HepG2 (cell line): ENCODE measurements at regions not wholly inside any gene's neighbourhood (a gene's known extent, or its start where the extent isn't known, plus 50 kb on each side); places are given as distances from the start of the nearest gene placed in this dataset.

ENCODE experiments used
- ATAC-seq: fragments of 200-7000 bp; cut with Tn5 transposase; 3 replicates; pipeline ENCODE4 v1.9.1; 2020; ENCODE audit warnings: mild to moderate bottlenecking, moderate library complexity
- BruUV-seq: library from RNA; stranded (reverse); fragments of 400-500 nt; replicated peaks from 2 replicates; lab custom pipeline; 2021; lab: Mats Ljungman, UMichigan
- CTCF ChIA-PET: fragments of 300-600 bp; formaldehyde crosslinking; extraction: SDS; loops from one replicate; lab custom pipeline; 2021; ENCODE audit warnings: low total read pairs, inconsistent platforms, low intra/inter-chr PET ratio; lab: Yijun Ruan, JAX
- POLR2A ChIA-PET: fragments of 350-600 bp; sonication (Branson Sonifier 250); formaldehyde crosslinking; loops from one replicate; lab custom pipeline; 2020; ENCODE audit warnings: antibody characterized with exemption, inconsistent platforms; lab: Yijun Ruan, JAX
- DNase-seq: peaks from one replicate; pipeline ENCODE4 v3.0.0-alpha.2; 2015; ENCODE audit warnings: low spot score
- FAIRE-seq: peaks from 3 replicates; lab custom pipeline; 2011; peaks lifted over from hg19 to GRCh38; lab: Jason Lieb, UNC
- H2AFZ ChIP-seq: one replicate; pipeline ENCODE4 v1.6.1; 2011; ENCODE audit warnings: low read length, inconsistent platforms
- H3K27ac ChIP-seq: fragments of 300-600 bp; 3 replicates; pipeline ENCODE4 v1.8.0; 2011; ENCODE audit warnings: mixed run types, mild to moderate bottlenecking, mixed read lengths, low read length, inconsistent platforms; ENCODE audit not compliant: insufficient read depth; ENCODE audit errors: extremely low read length
- H3K27me3 ChIP-seq, 2 experiments: fragments of 200-600 bp in 1 of 2; 2 replicates in 1 of 2; 3 replicates in 1 of 2; pipeline versions ENCODE4 v1.6.0 to v1.8.0; 2011; ENCODE audit warnings: low read length in 2 of 2, mild to moderate bottlenecking in 2 of 2, moderate library complexity in 2 of 2, inconsistent platforms in 1 of 2; ENCODE audit not compliant: insufficient read depth in 2 of 2, control insufficient read depth in 1 of 2
- H3K36me3 ChIP-seq, 2 experiments: fragments of 200-600 bp in 1 of 2; replicated peaks in 1 of 2; 2 replicates in 1 of 2; 3 replicates in 1 of 2; pipeline versions ENCODE4 v1.5.1 to v1.8.0; 2011; ENCODE audit warnings: low read length in 2 of 2, inconsistent platforms in 1 of 2; ENCODE audit not compliant: insufficient read depth in 2 of 2, control insufficient read depth in 1 of 2
- H3K4me1 ChIP-seq: 2 replicates; pipeline ENCODE4 v1.5.1; 2012; ENCODE audit warnings: low read length, inconsistent platforms; ENCODE audit not compliant: insufficient read depth
- H3K4me2 ChIP-seq: 2 replicates; pipeline ENCODE4 v1.6.0; 2011; ENCODE audit warnings: low read depth, low read length, inconsistent platforms
- H3K4me3 ChIP-seq, 3 experiments: fragments of 200-600 bp in 1 of 3; sonication (generic), shearing (Covaris generic) in 1 of 3; replicated peaks in 1 of 3; 2 replicates each; pipeline ENCODE4 v1.5.1; 2011 to 2016; ENCODE audit warnings: low read length in 3 of 3, inconsistent platforms in 2 of 3, low read depth in 2 of 3, mild to moderate bottlenecking in 2 of 3, control low read depth in 1 of 3, mixed read lengths in 1 of 3; ENCODE audit not compliant: insufficient read depth in 1 of 3
- H3K79me2 ChIP-seq: one replicate; pipeline ENCODE4 v1.6.1; 2011; ENCODE audit warnings: low read length, inconsistent platforms; ENCODE audit not compliant: insufficient read depth
- H3K9ac ChIP-seq: 2 replicates; pipeline ENCODE4 v1.6.0; 2011; ENCODE audit warnings: mild to moderate bottlenecking, low read depth, low read length, inconsistent platforms; ENCODE audit not compliant: insufficient read depth
- H3K9me3 ChIP-seq: 2 replicates; pipeline ENCODE4 v1.5.1; 2012; ENCODE audit warnings: mild to moderate bottlenecking, low read length
- H4K20me1 ChIP-seq: 2 replicates; pipeline ENCODE4 v1.6.0; 2011; ENCODE audit warnings: inconsistent platforms, mild to moderate bottlenecking, low read length, moderate library complexity; ENCODE audit not compliant: insufficient read depth
- AHDC1 ChIP-seq: sonication (generic); formaldehyde crosslinking; IDR thresholded peaks from 2 replicates; pipeline ENCODE4 v1.5.1; 2020; ENCODE audit warnings: mild to moderate bottlenecking, missing genetic modification reagents, borderline replicate concordance
- DRAP1 ChIP-seq: IDR thresholded peaks from 2 replicates; pipeline ENCODE4 v1.6.1; 2016; ENCODE audit warnings: missing genetic modification reagents, missing compliant biosample characterization
- FOXA3 ChIP-seq: IDR thresholded peaks from 2 replicates; pipeline ENCODE4 v1.6.1; 2016; ENCODE audit warnings: missing genetic modification reagents, missing compliant biosample characterization
- FOXK1 ChIP-seq: sonication (generic); formaldehyde crosslinking; IDR thresholded peaks from 2 replicates; pipeline ENCODE4 v1.4.0; 2020; ENCODE audit warnings: low read depth, missing genetic modification reagents, borderline replicate concordance
- HDAC2 ChIP-seq: sonication (generic); formaldehyde crosslinking; IDR thresholded peaks from 2 replicates; pipeline ENCODE4 v1.4.0; 2020; ENCODE audit warnings: missing genetic modification reagents
- NCOA2 ChIP-seq: sonication (generic); formaldehyde crosslinking; IDR thresholded peaks from 2 replicates; pipeline ENCODE4 v1.8.0; 2022; ENCODE audit warnings: inconsistent platforms
- NFAT5 ChIP-seq: sonication (generic); formaldehyde crosslinking; IDR thresholded peaks from 2 replicates; pipeline ENCODE4 v1.4.0; 2020; ENCODE audit warnings: missing genetic modification reagents
- SIX4 ChIP-seq: sonication (generic); formaldehyde crosslinking; IDR thresholded peaks from 2 replicates; pipeline ENCODE4 v1.4.0; 2020; ENCODE audit warnings: missing genetic modification reagents
- WGBS: methylation state at CpG from one replicate; pipeline ENCODE4 v1.1.6; 2017; ENCODE audit warnings: low lambda C conversion rate; 5-methylcytosine and 5-hydroxymethylcytosine counted together
- in situ Hi-C: cut with HindIII; loops from 2 replicates; pipeline ENCODE4 v1.10.0; 2017; ENCODE audit warnings: low pct_unique_long_range_greater_than_20kb; ENCODE audit not compliant: extremely low pct_ligation_motif_present
- intact Hi-C: fragments of 100-400 bp; cut with micrococcal nuclease; formaldehyde crosslinking; loops from one replicate; pipeline ENCODE4 v1.10.0; 2022; ENCODE audit not compliant: unreplicated experiment
- TF ChIP-seq, protein P1 (sequence below): sonication (generic); formaldehyde crosslinking; IDR thresholded peaks from 2 replicates; pipeline ENCODE4 v1.4.0; 2020; ENCODE audit warnings: missing genetic modification reagents, borderline replicate concordance
- TF ChIP-seq, protein P2 (sequence below): sonication (generic); formaldehyde crosslinking; IDR thresholded peaks from 2 replicates; pipeline ENCODE4 v1.4.0; 2020; ENCODE audit warnings: missing genetic modification reagents

DNA sequence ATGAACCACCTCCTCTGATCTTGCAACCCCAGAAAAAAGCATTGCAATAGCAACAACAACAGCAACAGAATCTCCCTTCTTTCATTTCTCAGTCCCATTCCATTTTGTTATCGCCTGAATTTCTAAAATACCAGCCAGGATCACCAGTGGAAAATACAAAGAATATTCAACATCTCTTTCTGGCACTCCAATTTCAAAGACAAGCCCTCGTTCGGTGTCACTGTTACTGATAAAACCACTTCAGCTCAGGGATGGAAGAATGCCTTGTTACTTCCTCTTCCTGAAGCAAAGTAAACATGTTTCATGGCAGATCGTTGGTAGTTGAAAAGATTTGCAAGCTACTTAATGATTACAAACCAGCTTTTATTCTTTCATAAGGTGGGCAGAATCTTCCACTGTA lies 94.0 kb upstream of the SPTLC3 start:
- FAIRE-seq = peak; percentile 55
- TF ChIP-seq FOXA3 (CRISPR knock-in tag) = peak; percentile 95
- TF ChIP-seq NCOA2 (CRISPR knock-in tag) = 0 out of 2 replicates have a peak, but pooled peaks have one; percentile 34
- TF ChIP-seq, protein P1, sequence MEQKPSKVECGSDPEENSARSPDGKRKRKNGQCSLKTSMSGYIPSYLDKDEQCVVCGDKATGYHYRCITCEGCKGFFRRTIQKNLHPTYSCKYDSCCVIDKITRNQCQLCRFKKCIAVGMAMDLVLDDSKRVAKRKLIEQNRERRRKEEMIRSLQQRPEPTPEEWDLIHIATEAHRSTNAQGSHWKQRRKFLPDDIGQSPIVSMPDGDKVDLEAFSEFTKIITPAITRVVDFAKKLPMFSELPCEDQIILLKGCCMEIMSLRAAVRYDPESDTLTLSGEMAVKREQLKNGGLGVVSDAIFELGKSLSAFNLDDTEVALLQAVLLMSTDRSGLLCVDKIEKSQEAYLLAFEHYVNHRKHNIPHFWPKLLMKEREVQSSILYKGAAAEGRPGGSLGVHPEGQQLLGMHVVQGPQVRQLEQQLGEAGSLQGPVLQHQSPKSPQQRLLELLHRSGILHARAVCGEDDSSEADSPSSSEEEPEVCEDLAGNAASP (CRISPR knock-in tag) = no peak
- 0 out of 2 replicates have a peak, but pooled peaks have one; percentile 38 for TF ChIP-seq DRAP1
- peak; percentile 51 for TF ChIP-seq HDAC2 (CRISPR knock-in tag)
- TF ChIP-seq, protein P2, sequence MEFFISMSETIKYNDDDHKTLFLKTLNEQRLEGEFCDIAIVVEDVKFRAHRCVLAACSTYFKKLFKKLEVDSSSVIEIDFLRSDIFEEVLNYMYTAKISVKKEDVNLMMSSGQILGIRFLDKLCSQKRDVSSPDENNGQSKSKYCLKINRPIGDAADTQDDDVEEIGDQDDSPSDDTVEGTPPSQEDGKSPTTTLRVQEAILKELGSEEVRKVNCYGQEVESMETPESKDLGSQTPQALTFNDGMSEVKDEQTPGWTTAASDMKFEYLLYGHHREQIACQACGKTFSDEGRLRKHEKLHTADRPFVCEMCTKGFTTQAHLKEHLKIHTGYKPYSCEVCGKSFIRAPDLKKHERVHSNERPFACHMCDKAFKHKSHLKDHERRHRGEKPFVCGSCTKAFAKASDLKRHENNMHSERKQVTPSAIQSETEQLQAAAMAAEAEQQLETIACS (CRISPR knock-in tag) = no peak
- no peak for TF ChIP-seq NFAT5 (CRISPR knock-in tag)
- peak; percentile 88; the same call in 1 of the 2 replicates for TF ChIP-seq AHDC1 (CRISPR knock-in tag)
- peak; percentile 41; the same call in 1 of the 2 replicates for TF ChIP-seq FOXK1
- TF ChIP-seq SIX4 = peak; percentile 71; the same call in 1 of the 2 replicates

More for the DNA sequence above, 94.0 kb upstream of the SPTLC3 start:
- peak overlapping the region; percentile 14 for H3K27ac ChIP-seq
- CTCF ChIA-PET = interaction anchor here (1.3 kb wide), 1 partner anchor 10 kb away, joined by 3 read pairs; no protein-coding TSS in a partner anchor
- peak; percentile 54 for ATAC-seq
- H3K9ac ChIP-seq = 0 out of 2 replicates have a peak overlapping the region, but pooled peaks have one; percentile 0
- H2AFZ ChIP-seq = no peak overlapping the region
- H3K4me2 ChIP-seq = peak overlapping the region; percentile 30
- 3% methylated on average over 4 of the region's 4 CpGs for WGBS
- POLR2A ChIA-PET = no interaction called here
- H3K79me2 ChIP-seq = no peaks in the 10 kb centered on the region
- H3K9me3 ChIP-seq = no peaks in the 10 kb centered on the region
- H3K4me1 ChIP-seq = peaks cover 43% of the 10 kb centered on the region
- BruUV-seq = no TSS peak
- no peaks in the 10 kb centered on the region for H3K27me3 ChIP-seq
- intact Hi-C loops = no loop called here
- no peaks in the 10 kb centered on the region for H4K20me1 ChIP-seq
- peak; percentile 64 for DNase-seq
- no peak overlapping the region for H3K4me3 ChIP-seq
- in situ Hi-C loops = no loop called here
- no peaks in the 10 kb centered on the region for H3K36me3 ChIP-seq
